GM18858 (cell line): ENCODE measurements at regions not wholly inside any gene's neighbourhood (a gene's known extent, or its start where the extent isn't known, plus 50 kb on each side); places are given as distances from the start of the nearest gene placed in this dataset.
"Not testable (repeated sequence)": the region's sequence is repeated elsewhere in the genome, so short reads cannot be mapped to it uniquely, and the experiment has no call there.

Experiments used
- ATAC-seq: cut with Tn5 transposase; IDR thresholded peaks from one replicate; pipeline ENCODE4 v1.9.1; 2021; ENCODE audit not compliant: unreplicated experiment

DNA sequence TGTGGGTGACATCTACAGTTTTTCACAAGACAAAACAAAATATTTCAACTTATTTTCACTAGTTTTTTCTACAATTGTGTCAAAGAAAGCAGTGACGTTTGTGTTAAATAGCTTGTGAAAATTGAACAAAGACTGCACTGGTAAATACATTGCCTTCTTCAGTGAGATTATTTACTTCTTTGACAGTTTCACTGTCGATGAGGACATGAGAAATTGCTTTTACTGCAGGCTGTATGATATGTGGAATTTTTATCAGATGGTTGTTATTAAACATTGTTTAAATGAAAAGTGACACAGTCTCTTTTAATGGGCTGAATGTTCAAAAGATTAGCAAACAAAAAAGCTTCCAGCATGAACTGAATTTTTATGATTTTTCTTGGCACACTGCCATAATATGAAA lies 773.9 kb upstream of the CADM2 start:
- no peak for ATAC-seq

DNA sequence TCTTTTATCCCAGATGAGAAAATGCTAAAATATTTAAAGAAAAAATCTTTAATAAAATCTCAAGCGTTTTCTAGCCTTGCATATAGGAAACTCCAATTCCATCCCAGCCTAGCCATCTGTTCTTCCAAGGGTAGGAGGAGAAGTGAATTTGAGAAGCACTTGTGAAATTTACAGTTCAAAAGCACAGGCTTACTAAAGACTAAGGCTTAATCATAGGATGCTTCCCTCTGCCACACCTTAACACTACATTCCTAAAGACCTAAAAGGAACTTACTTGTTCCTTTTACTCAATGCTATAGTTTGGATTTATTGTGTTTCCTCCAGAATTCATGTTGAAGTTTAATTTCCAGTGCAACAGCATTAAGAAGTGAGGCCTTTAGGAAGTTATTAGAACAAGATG lies 764.8 kb upstream of the CADM2 start:
- ATAC-seq, result no peak

DNA sequence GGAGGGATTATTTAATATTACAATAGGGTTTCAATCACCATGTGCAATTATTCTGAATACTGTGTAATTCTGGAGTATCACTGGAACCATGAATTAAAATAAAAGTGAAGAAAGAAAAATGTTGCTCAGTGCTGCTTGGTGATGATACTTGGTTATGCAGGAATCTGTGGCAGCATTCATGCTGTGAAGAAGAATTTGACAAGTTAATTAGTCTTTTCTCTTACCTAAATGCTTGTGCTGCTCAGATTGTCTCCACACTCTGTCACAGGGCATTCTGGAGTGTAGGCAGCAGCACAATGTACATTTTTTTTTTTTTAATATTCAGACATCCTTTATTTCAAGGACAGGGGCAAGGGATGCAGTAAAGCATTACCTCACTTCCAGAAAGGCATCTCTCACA lies 749.3 kb upstream of the CADM2 start:
- no peak for ATAC-seq

DNA sequence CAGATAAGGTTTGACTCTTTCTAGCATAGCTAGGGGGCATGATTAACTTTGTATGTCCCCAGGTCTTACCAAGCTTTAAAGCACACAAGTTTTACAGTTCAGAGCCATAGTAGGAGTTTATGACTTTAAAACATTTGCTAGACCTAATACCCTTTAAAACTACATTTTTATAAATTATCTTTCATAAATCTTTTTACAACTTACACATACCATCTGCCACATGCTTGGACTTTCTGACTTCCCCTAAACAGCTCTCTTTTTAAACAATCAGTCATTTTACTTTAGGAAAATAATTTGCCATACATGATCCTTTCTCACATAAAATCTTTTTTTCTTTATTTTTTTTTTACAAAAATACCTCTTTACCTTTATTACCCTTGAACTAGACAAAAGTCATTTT lies 735.3 kb upstream of the CADM2 start:
- ATAC-seq, result no peak

DNA sequence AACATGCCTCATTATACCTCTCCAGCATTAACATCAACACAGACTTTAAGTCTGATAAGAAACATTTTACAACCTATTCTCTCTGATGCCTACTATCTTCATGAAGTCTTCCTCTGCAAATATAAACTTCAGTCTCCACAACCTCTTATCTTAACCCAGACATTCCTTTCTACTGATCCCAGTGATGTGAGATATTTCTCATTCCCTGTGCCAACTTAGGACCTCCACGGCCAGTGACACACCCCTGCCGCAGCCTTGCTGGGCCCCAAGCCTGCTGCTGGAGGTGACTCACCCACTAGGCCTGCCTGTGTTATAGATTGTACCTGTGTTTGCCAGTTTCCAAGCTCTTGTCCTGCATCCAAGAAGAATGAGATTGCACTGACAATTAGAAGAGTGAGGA lies 734.5 kb upstream of the CADM2 start:
- no peak for ATAC-seq

DNA sequence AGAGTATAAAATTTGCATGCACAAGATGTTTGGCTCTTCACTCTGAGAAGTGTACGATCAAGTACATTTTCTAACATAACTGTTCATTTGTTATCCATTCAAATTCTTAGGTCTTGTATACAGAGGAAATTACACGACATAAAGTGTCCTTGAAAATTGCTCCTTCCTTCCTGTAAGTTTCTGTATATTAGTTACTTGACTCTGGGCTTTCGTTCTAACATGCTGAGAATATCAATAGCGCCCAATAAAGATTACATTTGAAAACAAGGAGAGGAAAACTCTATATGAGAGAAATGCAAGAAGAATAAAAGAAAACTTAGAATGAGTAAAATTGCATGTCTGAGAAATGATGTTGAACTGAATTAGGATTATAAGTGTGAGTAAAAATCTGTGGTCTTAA lies 722.5 kb upstream of the CADM2 start:
- no peak for ATAC-seq

DNA sequence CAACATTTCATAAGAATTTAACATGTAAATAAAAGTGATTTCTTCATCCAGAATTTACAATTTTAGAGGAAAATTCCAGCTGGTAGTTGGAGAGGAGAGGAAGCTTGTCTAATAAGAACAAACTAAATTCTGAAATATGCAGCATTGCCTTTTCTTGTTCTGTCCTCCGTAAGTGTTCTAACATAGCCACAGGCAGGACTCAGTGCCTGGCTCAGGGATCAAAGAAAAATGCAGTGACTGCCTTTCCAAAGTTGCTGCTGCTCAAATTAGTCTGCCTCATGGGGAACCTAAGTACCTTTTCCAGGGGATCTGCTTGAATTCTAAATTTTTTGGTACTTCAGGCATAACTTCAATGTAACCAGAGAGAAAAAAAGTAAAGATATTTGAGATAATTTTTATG lies 713.0 kb upstream of the CADM2 start:
- no peak for ATAC-seq

DNA sequence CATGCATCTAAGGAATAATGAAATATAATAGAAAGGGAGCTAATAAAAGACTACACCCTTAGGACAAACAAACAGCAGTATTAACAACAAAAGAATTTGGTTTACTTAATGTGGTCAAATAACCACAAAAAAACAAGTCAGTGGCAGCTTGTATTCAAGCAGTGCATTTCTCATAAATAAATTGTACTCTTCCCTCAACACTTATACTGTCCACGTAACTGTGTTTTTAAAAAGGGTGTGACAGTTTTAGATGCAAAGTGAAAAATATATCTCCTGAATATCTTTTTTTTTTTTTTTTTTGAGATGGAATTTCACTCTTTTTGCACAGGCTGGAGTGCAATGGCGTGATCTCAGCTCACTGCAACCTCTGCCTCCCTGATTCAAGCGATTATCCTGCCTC lies 698.2 kb upstream of the CADM2 start:
- no peak for ATAC-seq

DNA sequence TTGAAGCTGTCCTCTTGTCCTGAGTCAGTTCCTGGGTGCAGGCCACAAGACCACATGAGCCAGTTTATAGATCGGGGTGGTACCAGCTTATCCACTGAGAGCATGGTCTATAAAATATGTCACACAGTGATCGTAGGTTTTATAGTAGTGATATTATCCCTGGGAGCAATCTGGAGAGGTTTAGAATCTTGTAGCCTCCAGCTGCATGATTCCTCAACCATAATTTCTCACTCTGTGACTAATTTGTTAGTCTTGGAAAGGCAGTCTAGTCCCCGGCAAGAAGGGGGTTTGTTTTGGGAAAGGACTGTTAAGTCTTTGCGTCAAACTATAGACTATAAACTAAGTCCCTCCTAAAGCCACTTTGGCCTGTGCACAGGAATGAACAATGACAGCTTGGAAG lies 693.0 kb upstream of the CADM2 start:
- ATAC-seq, result no peak

DNA sequence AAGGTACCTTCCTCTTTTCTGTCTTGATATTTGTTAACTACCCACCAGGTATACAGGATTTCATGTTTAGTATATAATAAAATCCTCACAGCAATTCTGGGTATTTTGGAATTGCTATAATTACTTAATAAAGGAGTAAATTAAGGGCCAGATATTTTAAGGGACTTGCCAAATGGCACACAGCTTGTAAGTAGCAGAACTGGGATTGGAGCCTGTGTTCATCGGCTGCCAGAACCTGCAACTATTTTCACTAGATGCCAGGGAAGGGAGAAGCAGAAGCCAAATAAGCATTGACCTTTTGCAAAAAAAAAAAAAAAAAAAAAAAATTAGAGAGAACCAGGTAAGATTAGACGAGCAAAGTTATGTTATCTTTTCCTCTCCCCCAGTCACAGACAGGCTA lies 683.3 kb upstream of the CADM2 start:
- no peak for ATAC-seq

DNA sequence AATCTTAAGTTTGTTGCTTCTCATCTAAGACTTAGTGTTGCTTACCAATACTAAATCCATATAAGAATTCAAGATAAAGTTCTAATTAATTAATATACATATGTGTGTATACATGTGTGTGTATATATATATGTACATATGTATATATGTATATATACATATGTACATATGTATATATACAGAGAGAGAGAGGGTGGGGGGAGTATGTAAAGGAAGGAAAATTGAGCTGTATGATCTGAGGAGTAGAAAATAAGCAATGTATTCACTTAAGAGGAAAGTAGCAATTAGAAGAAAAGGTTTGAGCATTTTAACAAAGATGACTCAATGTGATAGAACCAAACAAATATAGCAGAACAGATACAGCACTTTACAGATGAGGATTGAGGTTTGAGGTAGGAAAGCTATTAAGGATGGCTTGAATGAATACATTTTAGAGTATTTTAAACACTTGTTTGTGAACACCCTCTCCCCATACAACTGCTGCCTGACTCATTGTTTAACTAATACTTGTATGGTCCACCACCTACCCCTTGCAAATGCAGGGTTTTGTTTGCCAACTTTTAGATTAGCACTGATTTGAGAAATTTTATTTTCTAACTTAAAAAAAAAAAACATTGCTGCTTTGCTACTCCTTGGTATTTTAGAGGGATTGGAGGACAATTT lies 681.1 kb upstream of the CADM2 start:
- ATAC-seq, result no peak

DNA sequence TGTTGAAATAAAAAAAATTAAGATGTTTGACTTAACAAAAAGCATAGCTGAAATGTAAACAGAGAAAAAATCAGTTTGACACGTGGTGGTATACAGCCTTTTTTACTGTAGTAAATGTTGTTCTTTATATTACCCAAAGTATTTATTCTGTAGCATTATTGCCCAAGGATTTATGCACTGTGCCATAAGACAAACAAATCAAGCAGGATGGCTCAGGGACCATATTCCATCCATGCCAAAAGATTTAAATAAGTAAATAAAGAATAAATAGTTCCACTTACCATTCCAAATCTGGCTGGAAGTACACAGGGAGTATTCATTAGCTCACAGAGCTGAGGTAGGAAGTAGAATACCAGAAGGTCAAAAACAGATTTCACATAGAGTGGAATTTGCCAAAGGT lies 666.7 kb upstream of the CADM2 start:
- ATAC-seq, result no peak

DNA sequence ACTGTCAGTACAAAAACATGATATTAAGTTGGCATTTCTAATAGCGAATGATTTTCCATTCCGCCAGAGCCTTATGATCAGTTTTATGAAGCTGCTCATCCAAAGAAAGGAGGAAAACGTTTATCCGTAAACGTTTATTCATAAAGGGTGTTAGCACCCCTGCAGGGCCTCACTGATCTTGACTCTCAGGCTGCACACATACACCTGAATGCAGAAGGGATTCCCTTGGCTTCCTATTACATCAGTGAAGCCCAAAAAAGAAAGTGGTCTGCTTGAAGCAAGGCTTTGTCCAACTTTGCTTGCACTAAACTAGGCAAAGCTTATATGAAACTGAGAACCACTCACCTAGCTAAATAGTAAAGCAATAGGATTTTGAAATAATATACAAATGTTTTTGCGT lies 659.5 kb upstream of the CADM2 start:
- no peak for ATAC-seq

DNA sequence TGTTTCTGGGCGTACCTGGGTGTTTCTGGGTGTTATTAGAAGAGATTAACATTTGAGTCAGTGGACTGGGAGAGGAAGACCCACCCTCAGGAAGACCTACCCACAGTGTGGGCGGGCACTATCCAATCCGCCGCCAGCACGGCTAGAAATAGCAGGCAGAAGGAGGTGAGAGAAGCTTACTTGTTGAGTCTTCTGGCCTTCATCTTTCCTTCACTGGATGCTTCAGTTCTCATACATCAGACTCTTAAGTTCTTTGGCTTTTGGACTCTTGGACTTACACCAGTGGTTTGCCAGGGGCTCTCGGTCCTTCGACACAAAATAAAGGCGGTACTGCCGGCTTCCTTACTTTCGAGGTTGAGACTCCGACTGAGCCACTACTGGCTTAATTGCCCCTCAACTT lies 654.6 kb upstream of the CADM2 start:
- no peak for ATAC-seq

DNA sequence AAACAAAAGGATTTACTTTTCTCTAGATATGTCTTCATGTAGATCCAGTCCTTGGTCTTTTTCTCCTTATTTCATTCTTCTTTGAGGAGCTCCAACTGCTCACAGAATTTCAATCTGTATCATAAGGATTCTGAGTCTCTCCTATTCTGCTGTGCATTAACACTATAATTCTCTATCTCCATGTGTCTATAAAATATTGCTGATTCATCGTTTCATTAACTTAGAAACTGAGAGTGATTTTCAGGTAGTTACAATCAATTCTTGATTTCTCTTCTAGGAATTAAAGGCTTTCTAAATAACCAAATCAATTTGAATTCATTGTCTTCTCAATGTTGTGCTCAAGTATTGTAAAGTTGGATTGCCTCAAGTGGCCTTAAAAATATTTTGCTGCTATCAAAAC lies 651.5 kb upstream of the CADM2 start:
- no peak for ATAC-seq

DNA sequence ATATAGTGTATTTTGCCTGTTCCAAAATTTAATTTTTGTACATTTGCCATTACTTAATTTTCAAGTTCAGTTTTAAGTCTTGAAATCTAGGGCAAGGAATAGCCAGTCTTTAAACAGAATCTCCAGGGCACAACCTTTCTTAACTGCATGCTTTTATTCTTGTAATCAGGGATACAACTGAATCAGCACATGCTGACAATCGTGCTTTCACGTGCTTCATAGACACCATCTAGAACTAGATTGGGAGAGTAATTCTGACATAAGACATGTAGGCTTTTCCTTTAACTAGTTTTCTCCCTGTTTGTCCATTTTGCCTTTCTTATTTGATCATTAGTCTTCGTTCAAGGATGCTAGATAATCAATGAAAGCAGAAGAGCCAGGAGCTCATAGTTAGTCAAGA lies 650.4 kb upstream of the CADM2 start:
- no peak for ATAC-seq

DNA sequence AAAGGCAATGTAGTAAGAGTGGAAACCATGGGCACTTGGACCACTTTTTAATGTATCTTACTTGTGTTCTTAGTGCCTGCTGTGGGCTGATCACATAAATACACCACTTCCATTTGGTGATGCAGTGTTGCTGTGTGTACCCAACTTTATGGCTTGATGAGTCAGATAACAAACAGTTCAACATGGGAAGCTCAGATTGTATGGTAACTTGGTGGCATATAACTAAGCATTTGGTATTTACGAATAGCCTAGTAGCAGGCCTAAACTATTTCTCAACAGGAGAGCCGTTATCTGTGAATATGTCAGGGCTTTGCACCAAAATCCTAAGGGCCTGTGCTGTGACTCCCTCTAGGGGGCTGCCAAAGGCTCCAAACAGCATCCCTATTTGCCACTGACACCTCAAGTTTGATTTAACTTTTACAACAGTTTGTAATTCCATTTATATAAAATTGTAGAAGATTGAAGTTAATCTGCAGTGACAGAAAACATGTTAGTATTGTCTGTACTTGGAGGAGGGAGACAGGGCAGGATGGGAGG lies 640.4 kb upstream of the CADM2 start:
- ATAC-seq, result no peak

DNA sequence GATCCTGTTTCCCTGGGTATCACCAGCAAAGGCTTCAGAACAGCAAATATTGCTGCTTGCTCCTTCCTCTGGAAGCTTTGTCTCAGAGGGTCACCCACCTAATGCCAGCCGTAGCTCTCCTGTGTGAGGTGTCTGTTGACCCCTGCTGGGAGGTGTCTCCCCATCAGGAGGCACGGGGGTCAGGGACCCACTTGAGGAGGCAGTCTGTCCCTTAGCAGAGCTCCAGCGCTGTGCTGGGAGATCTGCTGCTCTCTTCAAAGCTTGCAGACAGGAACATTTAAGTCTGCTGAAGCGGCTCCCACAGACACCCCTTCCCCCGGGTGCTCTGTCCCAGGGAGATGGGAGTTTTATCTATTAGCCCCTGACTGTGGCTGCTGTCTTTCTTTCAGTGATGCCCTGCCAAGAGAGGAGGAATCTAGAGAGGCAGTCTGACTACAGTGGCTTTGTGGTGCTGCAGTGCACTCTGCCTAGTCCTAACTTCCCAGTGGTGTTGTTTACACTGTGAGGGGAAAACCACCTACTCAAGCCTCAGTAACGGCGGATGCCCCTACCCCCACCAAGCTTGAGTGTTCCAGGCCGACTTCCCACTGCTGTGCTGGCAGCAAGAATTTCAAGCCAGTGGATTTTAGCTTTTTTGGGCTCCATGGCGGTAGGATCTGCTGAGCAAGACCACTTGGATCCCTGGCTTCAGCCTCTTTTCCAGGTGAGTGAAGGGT lies 593.1 kb upstream of the CADM2 start:
- not testable (repeated sequence) for ATAC-seq
